Prostate gland (tissue), 2 donors: ENCODE measurements at regions not wholly inside any gene's neighbourhood (a gene's known extent, or its start where the extent isn't known, plus 50 kb on each side); places are given as distances from the start of the nearest gene placed in this dataset.

Experiments
- DNase-seq: peaks from one replicate; pipeline ENCODE4 v3.0.0-alpha.2; 2019; ENCODE audit warnings: low spot score
- H3K27ac ChIP-seq, 2 donors: fragments of 200-600 bp; sonication (generic); 2 replicates each; pipeline ENCODE4 v1.5.1; 2017 to 2019
- H3K27me3 ChIP-seq: fragments of 200-600 bp; sonication (generic); replicated peaks from 2 replicates; pipeline ENCODE4 v1.5.1; 2019; ENCODE audit not compliant: insufficient read depth
- H3K36me3 ChIP-seq, 2 donors: fragments of 200-600 bp; sonication (generic); 1 replicate in 1 of 2; 2 replicates in 1 of 2; pipeline versions ENCODE4 v1.5.1 to v1.8.1; 2017 to 2019
- H3K4me1 ChIP-seq: fragments of 200-600 bp; sonication (generic); replicated peaks from 2 replicates; pipeline ENCODE4 v1.5.1; 2019
- H3K4me3 ChIP-seq, 2 donors: fragments of 200-600 bp; sonication (generic); 2 replicates each; pipeline ENCODE4 v1.5.1; 2017 to 2019
- H3K9me3 ChIP-seq: fragments of 200-600 bp; sonication (generic); 2 replicates; pipeline ENCODE4 v1.5.1; 2017
- CTCF ChIP-seq, 4 experiments: fragments of 200-600 bp in 2 of 4; fragments of 450-650 bp in 2 of 4; sonication (generic) in 2 of 4; IDR thresholded peaks; 1 replicate in 3 of 4; 2 replicates in 1 of 4; pipeline ENCODE4 v1.5.1; 2016 to 2019; ENCODE audit warnings: antibody characterized with exemption in 4 of 4, mild to moderate bottlenecking in 2 of 4, moderate library complexity in 2 of 4
- POLR2A ChIP-seq: fragments of 450-650 bp; IDR thresholded peaks from one replicate; pipeline ENCODE4 v1.6.1; 2016; ENCODE audit warnings: antibody characterized with exemption, mild to moderate bottlenecking
- POLR2AphosphoS5 ChIP-seq: sonication (generic); formaldehyde crosslinking; IDR thresholded peaks from one replicate; pipeline ENCODE4 v1.6.1; 2017; ENCODE audit warnings: antibody characterized with exemption
- WGBS: methylation state at CpG from one replicate; pipeline ENCODE4 v1.1.5; 2018; 5-methylcytosine and 5-hydroxymethylcytosine counted together
- intact Hi-C: fragments of 100-400 bp; cut with DNase I; formaldehyde crosslinking; loops from one replicate; pipeline ENCODE4 v1.14.2; 2022

DNA sequence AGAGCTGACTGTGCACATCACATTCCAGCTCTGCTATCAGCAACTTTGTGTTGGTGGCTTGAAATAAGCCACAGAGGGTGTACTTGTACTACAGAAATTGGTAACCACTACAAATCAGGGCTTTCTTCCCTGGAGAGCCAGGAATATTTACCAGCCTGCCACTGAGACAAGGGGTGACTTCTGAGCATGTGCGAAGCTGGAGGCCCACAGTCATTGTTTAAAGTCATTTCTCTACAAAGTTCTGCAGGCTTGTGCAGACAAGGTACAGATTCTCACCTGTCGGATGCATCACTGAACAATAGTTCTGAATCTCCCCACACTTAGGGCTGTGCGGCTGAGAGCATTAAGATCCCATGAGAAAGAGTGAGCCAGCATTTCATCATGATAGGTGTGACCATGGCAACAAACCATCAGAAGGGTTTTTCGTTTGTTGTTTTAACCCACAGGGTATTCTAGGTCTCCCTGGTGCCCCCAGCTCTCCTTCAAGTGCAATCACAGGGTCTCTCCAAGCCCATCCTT is 292.8 kb downstream of the CDC5L start:
- TF ChIP-seq POLR2AphosphoS5 (no peak), POLR2A (no peak), CTCF (IDR thresholded peaks at IDR 0.05) (no peak)
- Histone ChIP-seq H3K27me3 (no peaks in the 10 kb centered on the region), H3K36me3 (no peaks in the 10 kb centered on the region), H3K27ac (no peak overlapping the region), H3K9me3 (no peaks in the 10 kb centered on the region), H3K4me1 (no peaks in the 10 kb centered on the region), H3K4me3 (no peak overlapping the region)
- WGBS, result 49% methylated on average over 4 of the region's 4 CpGs
- intact Hi-C loops, result no loop called here
- DNase-seq, result peak; percentile 1

- peak; percentile 2 for DNase-seq
- no peak overlapping the region for H3K27ac ChIP-seq
- H3K4me3 ChIP-seq, result no peak overlapping the region
- 86% methylated on average over 10 of the region's 10 CpGs for WGBS
- intact Hi-C loops, result no loop called here
- H3K9me3 ChIP-seq, result no peaks in the 10 kb centered on the region
- no peaks in the 10 kb centered on the region for H3K4me1 ChIP-seq
- no peaks in the 10 kb centered on the region for H3K27me3 ChIP-seq
- H3K36me3 ChIP-seq, result no peaks in the 10 kb centered on the region
- TF ChIP-seq POLR2AphosphoS5, result no peak
These were observed 294.3 kb downstream of the CDC5L start for GRCh38 chr6:44681761-44682160.

GRCh38 chr6:44682280-44682679 is 294.8 kb downstream of the CDC5L start:
- Histone ChIP-seq H3K9me3 (no peaks in the 10 kb centered on the region), H3K27me3 (no peaks in the 10 kb centered on the region), H3K27ac (no peak overlapping the region), H3K4me1 (no peaks in the 10 kb centered on the region), H3K36me3 (no peaks in the 10 kb centered on the region), H3K4me3 (no peak overlapping the region)
- DNase-seq, result peak; percentile 1
- no peak for TF ChIP-seq POLR2A
- TF ChIP-seq POLR2AphosphoS5, result no peak
- whole genome bisulfite sequencing, result 82% methylated on average over 6 of the region's 6 CpGs
- intact Hi-C loops, result no loop called here

GRCh38 chr6:44682987-44683779 is 295.7 kb downstream of the CDC5L start:
- DNase-seq, result peak; percentile 2
- intact Hi-C loops, result no loop called here
- Histone ChIP-seq H3K9me3 (no peaks in the 10 kb centered on the region), H3K4me3 (no peak overlapping the region), H3K27me3 (no peaks in the 10 kb centered on the region), H3K27ac (no peak overlapping the region), H3K36me3 (no peaks in the 10 kb centered on the region), H3K4me1 (no peaks in the 10 kb centered on the region)
- no peak for TF ChIP-seq CTCF (IDR thresholded peaks at IDR 0.05)
- 83% methylated on average over 13 of the region's 13 CpGs for WGBS

DNA sequence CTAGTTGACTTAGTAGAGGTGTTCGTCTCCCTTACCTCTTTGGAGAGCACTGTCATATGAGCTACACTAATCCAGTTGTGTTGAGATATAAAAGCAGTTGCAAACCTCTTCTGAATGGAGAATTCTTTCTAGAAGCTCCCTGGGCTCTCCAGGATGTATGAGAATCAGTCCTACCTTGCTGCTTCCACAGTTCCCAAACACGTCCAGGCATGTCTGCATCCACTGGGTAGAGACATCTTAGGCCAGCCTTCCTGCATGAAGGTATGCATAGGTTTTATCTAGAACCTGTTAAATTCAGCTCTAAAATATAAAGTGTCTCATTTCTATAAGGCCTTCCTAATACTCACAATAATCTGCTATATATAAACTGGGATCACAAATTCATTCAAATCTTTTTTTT is 297.7 kb downstream of the CDC5L start:
- intact Hi-C loops, result no loop called here
- Histone ChIP-seq H3K27ac (no peak overlapping the region), H3K4me1 (no peaks in the 10 kb centered on the region), H3K4me3 (no peak overlapping the region), H3K27me3 (no peaks in the 10 kb centered on the region), H3K36me3 (no peaks in the 10 kb centered on the region), H3K9me3 (no peaks in the 10 kb centered on the region)
- no peak for DNase-seq
- WGBS, result 92% methylated on average over 2 of the region's 2 CpGs
- no peak for TF ChIP-seq POLR2AphosphoS5
- TF ChIP-seq CTCF (IDR thresholded peaks at IDR 0.05), result no peak
- TF ChIP-seq POLR2A, result no peak

DNA sequence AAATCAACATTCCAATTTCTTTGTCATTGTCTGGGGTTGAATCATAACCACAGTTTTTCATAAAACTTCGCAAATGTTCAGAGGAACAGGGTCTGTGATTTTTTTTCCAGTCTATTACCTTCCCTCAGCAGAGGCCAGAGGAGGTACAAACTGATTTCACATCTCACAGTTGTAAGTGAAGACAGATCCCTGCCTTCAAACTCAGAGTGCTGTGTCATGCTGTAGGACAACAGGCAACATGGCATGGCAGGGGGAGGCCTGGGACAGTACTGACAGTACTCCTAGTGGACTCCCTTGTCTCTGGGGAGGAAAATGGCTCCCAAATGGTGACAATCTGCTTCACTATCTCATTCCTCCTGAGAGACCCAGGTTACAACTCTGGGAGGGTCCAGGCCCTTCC is 308.6 kb downstream of the CDC5L start:
- Histone ChIP-seq H3K36me3 (no peaks in the 10 kb centered on the region), H3K4me3 (no peak overlapping the region), H3K9me3 (no peaks in the 10 kb centered on the region), H3K27me3 (no peaks in the 10 kb centered on the region), H3K4me1 (no peaks in the 10 kb centered on the region), H3K27ac (no peak overlapping the region)
- DNase-seq, result no peak
- intact Hi-C loops, result no loop called here
- 96% methylated on average over 1 of the region's 1 CpG for WGBS
- TF ChIP-seq POLR2AphosphoS5 (no peak), POLR2A (no peak)
